ENCODE measurements at regions not wholly inside any gene's neighbourhood (a gene's known extent, or its start where the extent isn't known, plus 50 kb on each side); places are given as distances from the start of the nearest gene placed in this dataset.

DNA sequence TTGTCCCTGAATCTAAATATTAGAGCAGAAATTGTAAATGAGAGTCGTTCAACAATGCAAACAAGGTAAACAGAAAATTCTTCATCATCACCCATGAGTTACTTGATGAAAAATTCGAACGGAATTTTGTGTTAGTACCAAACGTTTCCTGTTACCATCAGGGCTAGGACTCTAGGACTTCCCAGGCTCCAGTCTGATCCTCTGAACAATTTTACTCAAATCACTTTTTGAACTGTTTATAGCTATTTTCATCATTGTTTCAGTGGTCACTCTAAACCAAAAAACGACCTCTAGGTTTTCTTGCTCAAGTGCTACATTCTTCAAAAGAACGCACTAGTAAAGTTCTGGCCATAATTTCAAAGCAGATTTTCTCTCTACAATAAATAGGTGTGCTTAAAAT is 273.3 kb downstream of the MREG start:
- no peak for DNase-seq (ENCODE audit: low spot score in 2 of 2)
- no peaks in the 10 kb centered on the region for H3K36me3 ChIP-seq
- intact Hi-C loops (cut with DNase I; ENCODE audit: low total_unique reads) = no loop called here
- no peak overlapping the region for H3K27ac ChIP-seq
- no peak for TF ChIP-seq POLR2A (IDR thresholded peaks at IDR 0.05)
- no peak for TF ChIP-seq POLR2AphosphoS5 (IDR thresholded peaks at IDR 0.05)
- H3K4me1 ChIP-seq = no peaks in the 10 kb centered on the region
- H3K4me3 ChIP-seq = no peak overlapping the region
- no peaks in the 10 kb centered on the region for H3K9me3 ChIP-seq
- H3K27me3 ChIP-seq = no peaks in the 10 kb centered on the region

DNA sequence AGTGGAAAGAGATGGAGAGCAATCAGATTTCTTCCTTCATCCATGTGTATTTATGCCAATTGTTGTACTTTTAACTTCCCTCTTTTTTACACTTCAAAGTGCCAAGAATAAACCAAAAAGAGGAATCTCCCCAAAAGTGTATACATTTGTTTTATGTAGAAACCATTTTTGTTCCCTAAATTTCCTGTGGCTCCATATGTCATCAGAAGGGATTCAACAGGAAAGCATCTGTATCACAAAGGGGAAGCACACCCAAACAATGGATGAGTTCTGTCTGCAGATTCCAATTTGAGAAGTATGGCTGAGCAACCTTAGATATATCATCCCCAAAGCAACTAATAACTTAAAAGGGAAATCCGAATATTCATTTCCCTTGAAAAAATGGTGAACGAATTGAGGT is 275.0 kb downstream of the MREG start:
- no peak overlapping the region for H3K27ac ChIP-seq
- no peaks in the 10 kb centered on the region for H3K27me3 ChIP-seq
- no peak for DNase-seq (ENCODE audit: low spot score in 2 of 2)
- H3K4me1 ChIP-seq = no peaks in the 10 kb centered on the region
- no peak for TF ChIP-seq POLR2AphosphoS5 (IDR thresholded peaks at IDR 0.05)
- TF ChIP-seq POLR2A (IDR thresholded peaks at IDR 0.05) = no peak
- TF ChIP-seq, protein P1, sequence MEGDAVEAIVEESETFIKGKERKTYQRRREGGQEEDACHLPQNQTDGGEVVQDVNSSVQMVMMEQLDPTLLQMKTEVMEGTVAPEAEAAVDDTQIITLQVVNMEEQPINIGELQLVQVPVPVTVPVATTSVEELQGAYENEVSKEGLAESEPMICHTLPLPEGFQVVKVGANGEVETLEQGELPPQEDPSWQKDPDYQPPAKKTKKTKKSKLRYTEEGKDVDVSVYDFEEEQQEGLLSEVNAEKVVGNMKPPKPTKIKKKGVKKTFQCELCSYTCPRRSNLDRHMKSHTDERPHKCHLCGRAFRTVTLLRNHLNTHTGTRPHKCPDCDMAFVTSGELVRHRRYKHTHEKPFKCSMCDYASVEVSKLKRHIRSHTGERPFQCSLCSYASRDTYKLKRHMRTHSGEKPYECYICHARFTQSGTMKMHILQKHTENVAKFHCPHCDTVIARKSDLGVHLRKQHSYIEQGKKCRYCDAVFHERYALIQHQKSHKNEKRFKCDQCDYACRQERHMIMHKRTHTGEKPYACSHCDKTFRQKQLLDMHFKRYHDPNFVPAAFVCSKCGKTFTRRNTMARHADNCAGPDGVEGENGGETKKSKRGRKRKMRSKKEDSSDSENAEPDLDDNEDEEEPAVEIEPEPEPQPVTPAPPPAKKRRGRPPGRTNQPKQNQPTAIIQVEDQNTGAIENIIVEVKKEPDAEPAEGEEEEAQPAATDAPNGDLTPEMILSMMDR (IDR thresholded peaks at IDR 0.05) = no peak
- no peaks in the 10 kb centered on the region for H3K9me3 ChIP-seq
- H3K4me3 ChIP-seq = no peak overlapping the region
- intact Hi-C loops (cut with DNase I; ENCODE audit: low total_unique reads) = no loop called here
- no peaks in the 10 kb centered on the region for H3K36me3 ChIP-seq

DNA sequence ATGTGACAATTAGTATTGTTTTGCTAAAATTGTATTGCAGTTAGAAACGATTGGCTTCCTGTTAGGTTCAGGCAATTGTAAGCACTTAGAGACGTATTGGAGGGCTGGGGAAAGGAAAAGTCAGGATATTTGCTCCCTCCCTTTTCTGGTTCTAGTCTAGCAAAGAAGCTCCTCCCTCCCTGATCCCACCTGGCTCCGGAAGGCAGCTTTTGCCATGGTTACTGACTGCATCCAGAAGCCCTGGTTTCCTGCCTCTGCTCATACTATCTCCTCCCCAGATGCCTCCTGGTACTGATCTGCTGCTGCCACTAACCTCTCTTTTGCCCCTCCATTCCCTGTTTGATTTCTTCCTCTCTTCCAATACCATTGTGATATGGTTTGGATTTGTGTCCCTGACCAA is 275.9 kb downstream of the MREG start:
- intact Hi-C loops (cut with DNase I; ENCODE audit: low total_unique reads) = no loop called here
- Histone ChIP-seq H3K27me3 (no peaks in the 10 kb centered on the region), H3K4me1 (no peaks in the 10 kb centered on the region), H3K4me3 (no peak overlapping the region), H3K27ac (no peak overlapping the region), H3K9me3 (no peaks in the 10 kb centered on the region), H3K36me3 (no peaks in the 10 kb centered on the region)
- TF ChIP-seq POLR2AphosphoS5 (IDR thresholded peaks at IDR 0.05) (no peak), POLR2A (IDR thresholded peaks at IDR 0.05) (no peak)
- TF ChIP-seq, protein P1 (IDR thresholded peaks at IDR 0.05) = no peak
- DNase-seq (ENCODE audit: low spot score in 2 of 2) = no peak

DNA sequence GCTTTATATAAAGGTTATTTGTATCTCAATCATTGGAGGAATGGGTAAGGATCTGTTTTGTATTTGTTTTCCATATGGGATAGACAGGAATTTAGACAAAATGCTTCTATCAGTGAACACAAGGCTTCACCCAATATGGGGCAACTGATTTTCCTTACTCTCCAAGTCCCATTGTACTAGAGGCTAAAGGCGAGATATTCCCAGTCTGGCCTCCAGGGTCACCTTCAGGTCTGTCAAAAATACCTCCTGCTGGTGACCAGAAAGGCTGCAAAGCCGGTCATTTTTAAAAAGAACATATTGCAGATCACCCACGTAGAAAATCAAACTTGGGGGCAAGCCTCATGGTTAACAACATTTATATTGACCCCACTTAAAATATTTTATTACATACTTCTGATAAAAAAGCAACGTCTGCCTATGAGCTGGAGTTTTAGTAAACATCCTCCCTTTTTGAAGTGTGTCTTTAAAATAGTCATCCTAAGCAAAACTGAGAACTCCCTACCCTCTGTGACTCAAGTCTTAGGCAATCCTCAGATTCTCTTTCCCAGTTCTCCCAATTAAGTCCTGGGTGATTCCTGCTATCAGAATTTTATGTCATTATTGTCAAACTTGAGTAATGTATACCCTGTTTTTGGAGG is 276.6 kb downstream of the MREG start:
- no peak for DNase-seq (ENCODE audit: low spot score in 2 of 2)
- Histone ChIP-seq H3K27me3 (no peaks in the 10 kb centered on the region), H3K4me1 (no peaks in the 10 kb centered on the region), H3K9me3 (no peaks in the 10 kb centered on the region), H3K4me3 (no peak overlapping the region), H3K27ac (no peak overlapping the region), H3K36me3 (no peaks in the 10 kb centered on the region)
- TF ChIP-seq, protein P1 (IDR thresholded peaks at IDR 0.05) = no peak
- TF ChIP-seq POLR2AphosphoS5 (IDR thresholded peaks at IDR 0.05) (no peak), POLR2A (IDR thresholded peaks at IDR 0.05) (no peak)
- intact Hi-C loops (cut with DNase I; ENCODE audit: low total_unique reads) = no loop called here

DNA sequence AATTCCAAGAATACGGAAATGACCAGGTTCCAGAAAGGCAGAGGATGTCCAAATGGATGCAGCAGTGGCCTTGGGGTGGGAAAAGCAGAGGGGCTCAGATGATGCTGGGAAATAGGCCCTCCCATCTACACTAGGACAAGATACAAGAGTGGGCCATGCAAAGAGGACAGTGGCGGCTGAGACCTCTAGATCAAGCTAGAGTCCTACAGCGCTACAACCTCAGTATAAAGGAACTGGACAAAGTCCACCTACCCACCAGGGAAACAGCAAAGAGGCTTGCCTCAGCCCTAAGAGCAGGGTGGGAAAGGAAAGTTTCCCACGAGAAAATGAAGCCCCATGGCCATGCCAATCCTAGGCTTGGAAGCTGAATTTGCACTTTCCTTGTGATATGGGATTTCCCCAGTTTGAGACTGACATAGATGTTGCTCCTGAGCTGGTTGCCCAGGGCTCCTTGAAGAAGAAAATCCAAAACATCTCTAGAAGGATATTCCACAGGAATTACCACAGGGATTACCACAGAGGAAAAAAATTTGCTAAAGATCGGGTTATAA is 282.2 kb downstream of the MREG start:
- Histone ChIP-seq H3K36me3 (no peaks in the 10 kb centered on the region), H3K9me3 (no peaks in the 10 kb centered on the region), H3K27me3 (no peaks in the 10 kb centered on the region), H3K27ac (no peak overlapping the region), H3K4me3 (no peak overlapping the region), H3K4me1 (no peaks in the 10 kb centered on the region)
- TF ChIP-seq, protein P1 (IDR thresholded peaks at IDR 0.05) = no peak
- no peak for TF ChIP-seq POLR2AphosphoS5 (IDR thresholded peaks at IDR 0.05)
- TF ChIP-seq POLR2A (IDR thresholded peaks at IDR 0.05) = no peak
- intact Hi-C loops (cut with DNase I; ENCODE audit: low total_unique reads) = no loop called here
- no peak for DNase-seq (ENCODE audit: low spot score in 2 of 2)
